HUES6 (cell line): ENCODE measurements at regions not wholly inside any gene's neighbourhood (a gene's known extent, or its start where the extent isn't known, plus 50 kb on each side); places are given as distances from the start of the nearest gene placed in this dataset.

Experiments used
- H3K27ac ChIP-seq: 2 replicates; pipeline ENCODE4 v1.7.0; 2013; ENCODE audit warnings: low read depth, mild to moderate bottlenecking, low read length, inconsistent platforms
- H3K27me3 ChIP-seq: 2 replicates; pipeline ENCODE4 v1.6.1; 2013; ENCODE audit warnings: low read length; ENCODE audit not compliant: control insufficient read depth, insufficient read depth
- H3K36me3 ChIP-seq: 2 replicates; pipeline ENCODE4 v1.6.1; 2013; ENCODE audit warnings: low read length; ENCODE audit not compliant: control insufficient read depth, insufficient read depth
- H3K4me1 ChIP-seq: 2 replicates; pipeline ENCODE4 v1.6.1; 2013; ENCODE audit warnings: low read length; ENCODE audit not compliant: control insufficient read depth, insufficient read depth
- H3K4me3 ChIP-seq: 2 replicates; pipeline ENCODE4 v1.5.1; 2013; ENCODE audit warnings: low read depth, low read length
- H3K9ac ChIP-seq: one replicate; pipeline ENCODE4 v1.6.1; 2013; ENCODE audit warnings: mild to moderate bottlenecking, low read length
- H3K9me3 ChIP-seq: 2 replicates; pipeline ENCODE4 v1.6.1; 2013; ENCODE audit warnings: low read depth, low read length; ENCODE audit not compliant: control insufficient read depth, insufficient read depth

DNA sequence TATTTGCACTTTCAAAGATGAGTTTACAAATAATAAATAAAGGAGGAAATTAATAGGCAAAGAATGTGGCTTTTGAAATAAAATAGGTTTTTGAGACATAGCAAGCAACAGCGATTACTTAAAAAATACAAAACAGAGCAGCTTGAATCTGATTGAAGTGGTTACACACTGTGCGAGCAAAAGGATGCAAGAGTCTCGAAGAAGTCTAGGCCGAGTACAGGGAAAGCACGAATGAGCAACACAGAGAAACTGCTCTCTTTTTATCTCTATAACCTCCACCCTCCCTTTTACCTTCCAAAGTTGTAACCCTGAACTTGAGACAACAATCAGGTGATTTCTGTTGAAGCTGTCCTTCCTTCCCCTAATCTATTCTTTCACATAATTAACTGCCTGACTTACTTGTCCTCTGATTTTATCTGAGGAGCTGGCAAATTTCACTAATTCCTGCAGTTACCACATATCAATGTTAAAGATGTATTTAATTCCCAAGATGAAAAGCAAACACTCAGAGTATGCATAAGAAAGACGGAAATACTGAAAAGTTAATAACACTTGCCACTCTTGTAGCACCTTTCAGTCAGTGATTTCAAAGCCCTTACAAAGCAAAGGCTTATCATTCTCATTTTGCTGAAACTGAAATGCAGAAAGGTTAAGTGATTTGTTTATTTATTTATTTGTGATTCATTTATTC is 1030.1 kb downstream of the ADGRL2 start:
- Histone ChIP-seq H3K4me1 (no peaks in the 10 kb centered on the region), H3K4me3 (no peak overlapping the region), H3K9ac (no peak overlapping the region), H3K36me3 (no peaks in the 10 kb centered on the region), H3K27ac (no peak overlapping the region), H3K27me3 (no peaks in the 10 kb centered on the region), H3K9me3 (no peaks in the 10 kb centered on the region)

DNA sequence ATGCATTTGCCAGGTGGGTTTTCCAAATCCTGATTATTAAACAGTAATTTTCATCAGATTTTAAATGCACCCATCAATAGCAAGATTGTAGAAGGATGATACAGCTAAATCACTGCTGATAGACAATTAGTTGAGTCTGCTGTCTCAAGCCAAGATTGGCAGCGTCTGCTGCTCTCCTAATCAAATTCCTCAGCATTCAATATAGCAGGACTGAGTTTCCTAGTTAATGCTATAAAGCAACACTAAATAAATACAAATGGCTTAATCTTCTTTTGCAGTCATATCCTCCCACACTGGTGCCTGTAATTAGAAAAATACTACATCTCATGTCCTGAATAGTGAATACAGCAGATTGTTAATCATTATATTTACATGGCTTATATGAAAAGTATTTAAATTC is 1028.8 kb downstream of the ADGRL2 start:
- no peak overlapping the region for H3K9ac ChIP-seq
- H3K36me3 ChIP-seq = no peaks in the 10 kb centered on the region
- no peak overlapping the region for H3K4me3 ChIP-seq
- no peaks in the 10 kb centered on the region for H3K4me1 ChIP-seq
- no peaks in the 10 kb centered on the region for H3K9me3 ChIP-seq
- no peaks in the 10 kb centered on the region for H3K27me3 ChIP-seq
- H3K27ac ChIP-seq = no peak overlapping the region

DNA sequence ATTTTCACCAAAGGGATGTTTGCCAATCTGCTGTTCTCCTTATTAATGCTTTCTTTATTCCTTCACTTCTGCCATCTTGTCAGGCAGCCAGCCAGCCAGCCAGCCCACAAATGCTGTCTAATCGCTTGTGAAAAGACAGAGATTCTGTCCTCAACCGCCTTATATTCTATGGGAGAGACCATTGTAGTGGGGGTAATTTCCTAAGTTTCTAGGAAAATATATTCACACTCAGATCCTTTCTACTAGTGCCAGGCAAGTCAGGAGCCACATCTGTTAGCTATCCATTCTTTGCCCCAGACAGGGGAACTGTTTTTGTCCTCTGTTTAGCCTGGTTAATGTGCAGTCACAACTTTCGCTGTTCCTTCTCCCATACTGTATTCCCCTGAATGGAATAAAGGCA is 1023.1 kb downstream of the ADGRL2 start:
- H3K4me3 ChIP-seq = no peak overlapping the region
- H3K4me1 ChIP-seq = peaks cover 9% of the 10 kb centered on the region; the same call in 1 of the 2 replicates
- H3K27me3 ChIP-seq = no peaks in the 10 kb centered on the region
- H3K36me3 ChIP-seq = no peaks in the 10 kb centered on the region
- no peak overlapping the region for H3K27ac ChIP-seq
- H3K9ac ChIP-seq = no peak overlapping the region
- no peaks in the 10 kb centered on the region for H3K9me3 ChIP-seq

DNA sequence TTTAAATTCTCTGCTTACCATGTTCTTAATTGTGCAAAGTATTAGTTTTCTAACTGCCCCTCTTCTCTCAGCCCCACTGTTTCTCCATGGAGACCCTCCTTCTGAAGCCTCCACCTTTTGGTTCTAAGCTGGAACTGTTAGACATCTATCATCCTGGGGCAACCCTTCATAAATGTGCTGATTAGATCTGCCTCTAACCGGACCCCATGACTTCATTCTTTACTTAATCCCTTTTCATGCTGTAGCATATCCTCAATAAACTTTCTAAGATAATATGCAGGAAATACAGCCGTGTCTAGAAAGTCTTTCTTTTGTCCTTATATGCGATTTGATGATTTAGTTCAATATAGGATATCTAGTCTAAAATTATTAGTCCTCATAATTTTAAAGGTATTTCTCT is 1020.1 kb downstream of the ADGRL2 start:
- Histone ChIP-seq H3K9ac (no peak overlapping the region), H3K4me1 (peaks cover 9% of the 10 kb centered on the region; the same call in 1 of the 2 replicates), H3K9me3 (no peaks in the 10 kb centered on the region), H3K27ac (no peak overlapping the region), H3K27me3 (no peaks in the 10 kb centered on the region), H3K4me3 (no peak overlapping the region), H3K36me3 (no peaks in the 10 kb centered on the region)

DNA sequence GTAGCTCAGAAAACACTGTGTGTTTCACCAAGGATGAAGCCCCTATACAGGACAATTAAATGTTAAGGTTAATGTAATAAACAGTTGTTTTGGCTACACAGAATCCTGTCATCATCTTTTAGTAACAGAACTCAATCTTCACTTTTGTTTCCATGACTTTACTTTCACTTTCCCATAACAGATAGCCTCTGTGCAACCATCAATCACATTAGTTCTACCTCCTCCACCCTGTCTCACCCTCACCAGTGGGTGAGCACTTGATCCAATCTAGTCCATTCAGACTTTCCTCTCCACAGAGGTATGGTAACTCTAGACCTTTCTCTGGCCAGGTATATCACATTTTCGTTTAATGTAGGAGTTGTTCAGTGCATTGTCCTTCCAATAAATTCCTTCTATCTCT is 1018.5 kb downstream of the ADGRL2 start:
- Histone ChIP-seq H3K36me3 (no peaks in the 10 kb centered on the region), H3K27me3 (no peaks in the 10 kb centered on the region), H3K9ac (no peak overlapping the region), H3K9me3 (no peaks in the 10 kb centered on the region), H3K4me1 (peaks cover 8% of the 10 kb centered on the region; the same call in 1 of the 2 replicates), H3K4me3 (no peak overlapping the region), H3K27ac (no peak overlapping the region)

DNA sequence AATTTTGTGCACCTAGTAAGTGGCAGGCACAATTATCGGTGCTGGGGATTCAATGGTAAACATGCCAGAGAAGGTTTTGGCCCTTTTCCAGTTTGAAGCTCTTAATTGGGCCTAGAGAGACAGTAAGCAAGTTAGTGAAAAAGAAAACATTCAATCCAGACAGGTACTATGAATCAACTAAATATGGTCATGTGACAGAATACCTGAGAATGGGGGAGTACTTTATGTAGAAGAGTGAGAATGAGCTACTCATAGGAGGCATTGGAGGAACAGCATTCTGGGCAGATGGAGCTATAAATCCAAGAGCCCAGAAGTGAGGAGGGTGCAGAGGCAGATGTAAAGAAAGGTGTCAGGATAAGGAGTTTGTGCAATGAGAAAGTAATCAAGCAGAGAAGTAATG is 1017.9 kb downstream of the ADGRL2 start:
- Histone ChIP-seq H3K4me3 (no peak overlapping the region), H3K27me3 (no peaks in the 10 kb centered on the region)

DNA sequence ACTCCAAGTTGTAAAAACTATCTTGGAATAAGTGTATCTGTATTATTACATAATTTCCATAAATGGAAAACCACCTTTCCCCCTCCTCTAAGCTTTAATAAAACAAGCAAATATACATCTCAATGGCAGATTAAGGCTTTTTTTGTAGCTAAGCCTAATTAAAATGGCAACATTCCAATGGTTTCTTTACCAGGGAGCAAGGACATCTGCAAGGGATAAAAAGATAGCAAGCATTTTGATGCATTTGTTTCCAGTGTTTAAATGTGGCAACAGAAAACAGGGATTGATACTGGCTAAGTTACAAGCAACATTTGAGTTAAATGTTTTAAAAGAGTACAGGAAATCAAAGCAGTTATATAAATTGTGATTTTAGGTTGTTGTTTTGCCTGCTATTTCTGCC is 1012.7 kb downstream of the ADGRL2 start:
- Histone ChIP-seq H3K27ac (no peak overlapping the region), H3K9ac (no peak overlapping the region), H3K9me3 (no peaks in the 10 kb centered on the region), H3K36me3 (no peaks in the 10 kb centered on the region), H3K27me3 (no peaks in the 10 kb centered on the region), H3K4me1 (no peaks in the 10 kb centered on the region; the same call in 1 of the 2 replicates), H3K4me3 (no peak overlapping the region)

More for the DNA sequence above, 1017.9 kb downstream of the ADGRL2 start:
- Histone ChIP-seq H3K27ac (no peak overlapping the region), H3K36me3 (no peaks in the 10 kb centered on the region), H3K9me3 (no peaks in the 10 kb centered on the region), H3K9ac (no peak overlapping the region), H3K4me1 (peaks cover 2% of the 10 kb centered on the region; the same call in 1 of the 2 replicates)

DNA sequence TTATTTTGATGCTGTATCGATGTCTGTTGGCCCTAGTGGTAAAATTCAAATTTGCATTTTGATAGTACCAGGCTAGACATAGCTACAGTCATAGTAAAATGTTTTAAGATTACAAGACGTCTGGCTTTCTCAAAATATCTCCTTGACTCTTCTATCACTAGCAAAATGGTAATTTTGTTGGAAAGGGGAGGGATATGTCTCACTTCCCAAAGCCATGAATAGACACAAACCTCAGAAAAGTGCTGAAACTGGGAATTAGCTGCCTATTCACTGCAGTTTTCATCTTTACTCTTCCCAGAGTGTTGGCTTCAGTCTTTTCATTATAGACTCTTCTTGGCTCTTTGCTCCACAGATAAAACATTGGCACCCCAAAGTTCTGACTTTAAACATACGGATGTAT is 1009.9 kb downstream of the ADGRL2 start:
- Histone ChIP-seq H3K9ac (no peak overlapping the region), H3K27ac (no peak overlapping the region)

DNA sequence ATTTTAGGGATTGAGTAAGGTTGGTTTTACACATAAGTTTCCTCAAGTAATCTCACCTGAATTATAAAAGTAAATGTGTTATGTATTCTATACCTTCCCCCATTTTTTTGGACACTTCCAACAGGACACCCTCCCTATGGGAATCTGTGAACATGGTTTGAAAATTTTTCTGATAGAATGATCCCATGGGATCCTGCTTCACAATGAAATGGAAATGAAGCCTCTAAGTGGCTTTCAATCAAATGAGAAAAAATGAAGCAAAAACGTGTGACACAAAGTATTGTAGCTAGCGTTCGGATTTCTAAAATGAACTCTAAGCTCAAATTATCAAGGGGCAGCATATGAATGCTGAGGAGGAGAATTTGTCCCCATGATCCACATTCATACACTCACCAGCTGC is 1006.8 kb downstream of the ADGRL2 start:
- Histone ChIP-seq H3K4me1 (peaks cover 4% of the 10 kb centered on the region; the same call in 1 of the 2 replicates), H3K36me3 (no peaks in the 10 kb centered on the region), H3K9me3 (no peaks in the 10 kb centered on the region), H3K27ac (no peak overlapping the region), H3K9ac (no peak overlapping the region), H3K27me3 (no peaks in the 10 kb centered on the region), H3K4me3 (no peak overlapping the region)

More for the DNA sequence above, 1009.9 kb downstream of the ADGRL2 start:
- Histone ChIP-seq H3K4me3 (no peak overlapping the region), H3K27me3 (no peaks in the 10 kb centered on the region), H3K36me3 (no peaks in the 10 kb centered on the region), H3K4me1 (peaks cover 4% of the 10 kb centered on the region; the same call in 1 of the 2 replicates), H3K9me3 (no peaks in the 10 kb centered on the region)

DNA sequence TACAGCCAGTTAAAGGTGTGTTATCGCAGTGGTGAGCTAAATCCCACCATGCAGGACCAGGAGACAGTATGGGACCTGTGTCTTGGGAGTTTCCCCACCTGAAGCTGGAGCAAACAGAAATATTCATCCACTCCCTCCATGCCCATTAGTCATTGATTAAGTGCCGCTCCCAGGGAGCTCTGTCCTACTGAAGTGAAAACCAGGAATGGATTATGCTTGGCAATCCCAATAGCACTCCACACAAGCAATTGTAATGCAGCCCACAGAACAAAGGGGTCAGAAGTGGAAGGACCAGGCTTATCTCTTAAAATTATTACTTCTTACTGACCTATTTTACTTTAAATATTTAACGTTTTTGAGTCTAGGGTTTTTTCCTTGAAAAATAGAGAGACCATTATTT is 1005.4 kb downstream of the ADGRL2 start:
- no peaks in the 10 kb centered on the region for H3K27me3 ChIP-seq
- no peak overlapping the region for H3K4me3 ChIP-seq
- H3K9ac ChIP-seq = no peak overlapping the region
- H3K36me3 ChIP-seq = no peaks in the 10 kb centered on the region
- peaks cover 4% of the 10 kb centered on the region; the same call in 1 of the 2 replicates for H3K4me1 ChIP-seq
- no peaks in the 10 kb centered on the region for H3K9me3 ChIP-seq
- no peak overlapping the region for H3K27ac ChIP-seq

DNA sequence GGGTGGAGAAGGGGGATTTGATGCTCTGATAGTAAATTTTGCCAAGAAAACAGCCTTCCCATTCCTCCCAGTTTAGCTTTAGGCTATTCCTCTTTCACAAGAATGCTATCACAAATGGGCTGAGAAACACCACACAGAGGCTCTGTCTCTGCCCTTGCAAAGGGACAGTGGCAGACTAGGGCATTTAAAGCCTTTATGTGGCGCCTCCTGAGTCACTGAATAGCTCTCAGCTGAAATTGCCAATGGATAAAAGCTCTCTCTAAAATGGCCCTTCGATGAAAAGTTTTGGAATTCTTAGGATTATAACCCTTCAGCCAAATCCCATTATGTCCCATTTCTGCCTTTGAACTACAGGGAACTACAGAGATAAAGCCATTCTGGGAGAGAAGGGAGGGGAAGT is 1000.4 kb downstream of the ADGRL2 start:
- Histone ChIP-seq H3K9me3 (peaks cover 4% of the 10 kb centered on the region), H3K9ac (no peak overlapping the region), H3K36me3 (no peaks in the 10 kb centered on the region), H3K4me1 (peaks cover 3% of the 10 kb centered on the region; the same call in 1 of the 2 replicates), H3K27me3 (no peaks in the 10 kb centered on the region), H3K27ac (no peak overlapping the region), H3K4me3 (no peak overlapping the region)
